ENCODE measurements at regions not wholly inside any gene's neighbourhood (a gene's known extent, or its start where the extent isn't known, plus 50 kb on each side); places are given as distances from the start of the nearest gene placed in this dataset.

DNA sequence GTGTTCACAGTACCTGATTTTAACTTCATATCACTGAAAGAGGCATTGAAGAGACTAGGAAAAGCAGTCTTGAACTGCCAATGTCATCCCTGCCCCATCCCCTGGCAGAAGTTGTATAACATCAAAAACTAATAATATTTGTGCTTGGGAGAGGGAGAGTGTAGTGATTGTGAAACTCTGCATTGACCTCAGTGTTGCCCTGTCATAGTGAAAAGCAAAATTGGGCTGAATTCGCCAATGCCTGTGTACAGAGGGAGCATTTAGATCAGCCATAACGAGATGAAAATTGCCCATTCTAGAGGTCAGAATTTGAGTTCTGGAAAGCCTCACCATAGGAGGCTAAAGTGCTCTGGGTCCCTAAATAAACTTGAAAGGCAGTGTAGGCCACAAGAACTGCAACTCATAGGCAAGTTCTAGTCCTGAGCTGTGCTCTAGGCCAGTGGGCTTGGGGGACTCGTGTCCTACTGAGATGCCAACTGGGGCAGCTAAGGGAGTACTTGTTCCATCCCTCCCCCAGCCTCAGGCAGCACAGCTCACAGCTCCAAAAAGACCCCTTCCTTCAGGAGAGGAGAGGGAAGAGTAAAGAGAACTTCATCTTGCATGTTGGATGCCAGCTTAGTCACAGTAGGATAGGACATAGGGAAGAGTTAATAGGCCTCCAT is 855.6 kb downstream of the TSN start:
- DNase-seq (ENCODE audit: low read depth, low spot score): no peak

DNA sequence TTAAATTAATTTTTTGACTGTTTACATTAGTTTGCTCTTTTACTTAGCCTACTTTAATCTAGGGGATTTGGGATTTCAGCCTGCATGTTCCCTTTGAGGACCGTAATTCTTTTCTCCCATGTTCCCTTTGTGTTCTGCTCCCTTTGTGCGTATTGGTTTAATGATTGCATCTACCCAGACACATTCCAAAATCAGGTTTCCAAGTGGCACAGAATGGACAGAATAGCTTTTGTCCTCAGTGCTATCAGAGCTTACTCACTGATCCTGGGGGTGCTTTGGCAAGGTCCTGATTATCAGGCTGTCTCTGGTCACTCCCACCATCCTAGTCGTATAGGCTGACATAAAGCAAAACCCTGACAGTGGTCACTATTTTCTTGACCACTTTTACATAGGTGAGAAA is 867.5 kb downstream of the TSN start:
- no peak for DNase-seq (ENCODE audit: low read depth, low spot score)

DNA sequence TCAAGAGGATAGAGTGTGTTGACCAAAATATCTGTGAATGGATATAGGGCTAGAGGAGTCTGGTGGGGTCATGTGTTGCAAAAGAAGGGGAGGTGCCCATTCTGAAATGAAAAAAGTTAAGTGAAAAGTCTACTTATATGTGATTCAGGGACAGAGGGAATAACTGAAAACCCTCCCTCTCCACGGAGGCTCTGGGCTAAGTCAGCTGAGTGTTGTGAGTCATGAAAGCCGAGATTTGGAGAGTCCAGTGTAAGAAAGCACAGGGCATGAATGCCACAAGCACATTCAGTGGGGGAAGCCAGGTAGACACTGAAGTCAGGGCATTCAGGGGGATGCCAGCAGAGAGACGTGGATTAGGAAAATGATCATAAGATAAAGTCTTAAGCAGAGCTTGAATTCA is 871.9 kb downstream of the TSN start:
- peak; percentile 3 for DNase-seq (ENCODE audit: low read depth, low spot score)

DNA sequence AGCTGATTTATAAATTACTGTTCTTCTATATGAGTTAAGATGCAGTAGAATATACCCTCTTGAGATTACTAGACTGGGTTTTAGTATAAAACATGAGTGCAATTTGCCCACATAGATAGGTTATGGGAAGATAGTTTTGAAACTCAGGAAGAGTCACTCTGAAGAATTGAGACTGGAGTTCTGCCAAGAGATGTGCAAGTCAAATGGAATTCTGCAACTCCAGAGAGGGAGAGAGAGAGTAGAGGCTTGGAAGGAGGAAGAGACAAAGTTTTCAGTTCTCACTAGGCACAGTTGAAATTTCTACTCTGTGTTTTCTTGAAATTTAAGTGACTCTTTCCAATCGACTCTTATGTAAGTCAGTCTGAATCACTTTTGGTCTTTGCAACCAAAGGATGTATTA is 878.8 kb downstream of the TSN start:
- DNase-seq (ENCODE audit: low read depth, low spot score): peak; percentile 48

DNA sequence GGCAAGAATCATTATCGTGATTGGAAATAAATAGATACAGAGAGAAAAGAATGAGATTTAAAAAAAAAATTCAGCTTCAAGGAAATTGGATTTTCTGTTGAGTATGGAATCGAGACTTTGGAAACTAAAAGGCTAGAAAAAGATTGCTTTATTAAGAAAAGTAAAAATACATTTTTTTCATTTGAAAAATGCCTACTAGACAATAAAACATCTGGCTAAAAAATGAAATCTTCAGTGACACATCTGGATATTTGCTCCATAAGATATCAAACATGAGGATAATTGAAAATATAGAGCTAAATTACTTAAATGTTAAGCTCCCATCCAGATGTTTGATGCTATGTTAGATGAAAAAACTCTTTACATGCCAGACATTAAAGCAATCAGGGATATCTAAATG is 879.5 kb downstream of the TSN start:
- no peak for DNase-seq (ENCODE audit: low read depth, low spot score)

DNA sequence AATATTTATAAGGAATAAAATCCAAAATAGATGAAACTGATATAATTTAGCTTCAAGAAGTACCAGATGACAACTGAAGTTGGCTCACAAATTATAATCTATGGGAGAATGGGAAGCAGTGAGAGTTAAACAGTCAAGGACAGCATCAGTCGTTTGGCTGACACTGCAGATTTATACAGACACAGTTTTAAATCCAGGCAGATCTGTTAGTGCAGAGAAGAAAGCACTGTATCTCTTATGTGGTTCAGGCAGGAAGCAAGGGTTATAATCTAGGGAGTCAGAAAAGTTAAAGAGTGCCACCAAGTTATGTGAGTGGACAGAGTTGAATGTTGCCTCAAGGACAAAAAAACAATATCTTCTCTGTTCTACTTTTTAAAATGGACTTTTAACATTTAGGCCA is 880.2 kb downstream of the TSN start:
- DNase-seq (ENCODE audit: low read depth, low spot score): no peak

DNA sequence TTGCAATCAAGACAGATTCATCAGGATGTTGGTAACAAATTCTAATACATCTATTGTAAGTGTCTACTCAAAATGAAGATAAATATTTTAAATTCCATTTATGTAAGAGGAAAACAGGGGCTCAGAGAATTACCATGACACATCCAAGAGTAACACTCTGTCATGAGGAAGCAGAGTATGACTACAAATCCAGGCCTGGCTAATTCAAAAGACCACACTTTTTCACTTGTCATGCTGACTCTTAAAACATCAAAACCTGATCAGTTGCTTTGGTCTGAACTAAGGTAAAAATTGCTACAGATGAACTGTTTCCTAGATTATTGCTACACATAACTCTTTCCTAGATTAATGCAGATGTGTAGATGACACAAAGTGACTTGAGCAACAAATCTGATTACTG is 880.6 kb downstream of the TSN start:
- peak; percentile 1 for DNase-seq (ENCODE audit: low read depth, low spot score)

DNA sequence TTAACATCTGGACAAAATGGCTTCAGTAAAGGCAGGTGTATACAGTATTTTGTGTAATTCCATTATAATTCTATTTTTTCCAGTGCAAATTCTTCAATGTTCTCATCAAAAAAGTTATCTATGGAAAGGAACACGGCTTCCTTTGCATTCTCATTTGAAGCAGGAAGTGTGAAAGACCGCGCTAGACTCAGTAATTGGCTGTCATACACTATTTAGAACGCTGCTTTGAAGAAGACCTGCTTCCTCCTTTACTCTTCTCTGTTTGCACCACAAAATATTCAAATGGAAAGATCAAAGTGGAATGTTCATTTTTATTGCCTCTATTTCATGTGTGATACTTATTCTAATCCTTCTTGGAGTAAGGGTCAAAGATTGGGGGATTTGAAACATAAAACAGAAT is 883.7 kb downstream of the TSN start:
- DNase-seq (ENCODE audit: low read depth, low spot score): no peak

DNA sequence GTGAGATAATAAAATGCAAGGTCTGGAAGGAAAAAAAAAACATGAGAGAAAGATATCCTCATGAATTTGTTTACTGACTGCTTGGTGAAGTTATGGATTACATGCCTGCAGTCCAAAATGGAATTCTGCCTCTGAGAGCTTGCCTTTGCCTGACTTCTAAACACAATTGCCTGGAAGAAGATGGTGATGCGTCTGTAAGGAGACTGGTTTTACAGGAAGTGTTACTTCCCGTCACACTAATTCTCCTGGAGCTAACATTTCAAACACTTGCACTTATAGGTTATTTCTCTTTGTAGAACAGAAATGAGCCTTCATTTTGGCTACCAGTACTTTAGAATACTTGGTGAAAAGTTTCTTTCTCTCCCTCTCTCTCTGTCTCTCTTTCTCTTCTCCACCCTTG is 884.3 kb downstream of the TSN start:
- no peak for DNase-seq (ENCODE audit: low read depth, low spot score)

DNA sequence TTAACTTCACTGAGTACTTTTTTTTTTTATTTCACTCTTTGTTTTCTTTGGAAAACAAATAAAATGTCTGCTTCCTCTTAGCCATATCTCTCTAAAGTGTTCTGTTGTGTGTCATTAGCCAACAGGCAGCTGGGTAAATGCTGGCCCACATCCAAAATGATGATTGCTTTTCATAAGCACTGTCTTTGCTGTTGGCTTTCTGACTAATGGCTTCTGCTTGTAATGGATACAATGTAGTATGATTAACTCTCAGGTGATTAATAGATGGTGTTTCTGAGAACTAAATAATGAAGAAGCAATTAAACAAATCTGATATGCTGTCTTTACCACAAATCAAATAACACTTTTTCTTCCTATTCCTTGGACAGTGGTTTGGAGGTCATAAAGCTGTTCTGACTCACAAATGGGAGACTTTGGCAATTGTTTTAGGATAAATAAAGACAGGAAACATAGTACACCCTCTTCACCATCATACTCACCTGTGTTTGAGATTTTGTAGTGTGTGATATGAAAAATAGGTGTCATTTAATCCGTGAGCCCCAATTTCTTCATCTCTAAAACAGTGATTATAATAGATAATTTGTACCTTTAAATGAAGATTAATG is 888.4 kb downstream of the TSN start:
- peak; percentile 26 for DNase-seq (ENCODE audit: low read depth, low spot score)

DNA sequence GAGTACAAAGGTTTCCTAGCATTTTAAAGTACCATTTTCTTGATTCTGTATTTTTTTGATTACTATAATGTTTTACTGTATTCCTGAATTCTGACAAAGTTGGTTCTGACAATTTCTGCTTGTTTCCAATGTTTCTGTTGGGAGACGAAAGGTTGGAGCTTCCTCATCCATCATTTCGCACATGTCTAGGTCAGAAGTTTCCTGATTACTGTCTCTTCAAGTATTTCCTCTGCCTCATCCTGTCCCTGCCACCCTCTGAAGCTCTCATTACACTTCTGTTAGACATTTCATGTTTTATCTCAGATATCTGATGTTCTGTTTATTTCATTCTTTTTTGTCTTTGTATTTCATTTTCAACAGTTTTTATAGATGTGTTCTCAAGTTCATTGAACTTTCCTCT is 895.8 kb downstream of the TSN start:
- no peak for DNase-seq (ENCODE audit: low read depth, low spot score)

DNA sequence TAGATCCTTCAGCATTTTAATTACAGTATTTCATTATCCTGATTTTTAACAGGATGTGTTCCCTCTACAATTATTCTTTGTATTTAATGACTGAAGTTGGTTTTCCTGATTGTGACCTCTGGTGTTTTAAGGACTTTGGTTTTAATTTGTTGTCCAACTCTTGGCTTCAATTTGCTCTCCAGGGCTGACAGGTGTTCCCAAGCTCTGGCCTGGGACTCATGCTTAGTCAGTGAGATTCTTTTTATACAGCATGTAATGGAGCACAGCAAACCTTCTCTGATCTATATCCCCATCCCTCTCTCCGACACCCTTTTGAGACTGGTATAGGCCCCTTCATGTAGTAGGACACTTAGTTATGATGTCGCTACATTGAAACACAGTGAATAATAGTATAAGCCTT is 896.3 kb downstream of the TSN start:
- DNase-seq (ENCODE audit: low read depth, low spot score): no peak

DNA sequence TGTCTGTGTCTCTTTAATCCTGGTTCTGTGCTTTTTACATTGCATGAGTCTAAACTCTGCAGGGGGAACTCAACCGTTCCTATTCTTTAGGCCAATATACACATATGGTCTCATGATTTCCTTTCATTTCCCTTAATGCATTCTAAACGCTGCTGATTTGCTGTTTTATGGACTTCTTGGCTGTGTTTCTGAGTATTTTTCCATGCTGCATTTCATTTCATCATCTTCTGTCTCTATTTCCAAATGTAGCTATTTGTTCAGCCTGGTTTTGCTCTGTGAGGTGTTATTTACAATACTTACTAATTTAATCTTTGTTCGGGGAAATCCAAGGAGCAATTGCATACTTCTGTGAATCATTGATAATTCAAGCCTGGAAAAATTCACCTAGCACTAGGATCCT is 897.2 kb downstream of the TSN start:
- DNase-seq (ENCODE audit: low read depth, low spot score): no peak

DNA sequence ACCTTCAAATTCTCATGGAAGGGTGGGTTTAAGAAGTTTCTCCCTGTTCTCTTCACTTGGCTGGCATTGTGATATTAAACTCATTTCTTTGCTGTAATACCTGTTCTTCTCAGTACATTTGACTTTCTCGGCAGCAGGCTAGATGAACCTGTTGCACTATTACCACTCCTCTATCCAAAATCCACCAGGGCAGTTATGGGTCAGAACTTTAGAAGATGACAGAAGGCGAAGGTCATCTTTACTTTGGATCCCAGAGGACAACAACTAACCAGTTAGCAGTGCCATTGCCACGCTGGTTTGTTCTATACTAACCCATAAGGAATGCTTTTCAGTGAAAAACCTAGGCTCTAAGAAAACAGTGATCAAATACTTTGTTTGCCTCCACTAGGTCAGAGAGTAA is 901.0 kb downstream of the TSN start:
- no peak for DNase-seq (ENCODE audit: low read depth, low spot score)

DNA sequence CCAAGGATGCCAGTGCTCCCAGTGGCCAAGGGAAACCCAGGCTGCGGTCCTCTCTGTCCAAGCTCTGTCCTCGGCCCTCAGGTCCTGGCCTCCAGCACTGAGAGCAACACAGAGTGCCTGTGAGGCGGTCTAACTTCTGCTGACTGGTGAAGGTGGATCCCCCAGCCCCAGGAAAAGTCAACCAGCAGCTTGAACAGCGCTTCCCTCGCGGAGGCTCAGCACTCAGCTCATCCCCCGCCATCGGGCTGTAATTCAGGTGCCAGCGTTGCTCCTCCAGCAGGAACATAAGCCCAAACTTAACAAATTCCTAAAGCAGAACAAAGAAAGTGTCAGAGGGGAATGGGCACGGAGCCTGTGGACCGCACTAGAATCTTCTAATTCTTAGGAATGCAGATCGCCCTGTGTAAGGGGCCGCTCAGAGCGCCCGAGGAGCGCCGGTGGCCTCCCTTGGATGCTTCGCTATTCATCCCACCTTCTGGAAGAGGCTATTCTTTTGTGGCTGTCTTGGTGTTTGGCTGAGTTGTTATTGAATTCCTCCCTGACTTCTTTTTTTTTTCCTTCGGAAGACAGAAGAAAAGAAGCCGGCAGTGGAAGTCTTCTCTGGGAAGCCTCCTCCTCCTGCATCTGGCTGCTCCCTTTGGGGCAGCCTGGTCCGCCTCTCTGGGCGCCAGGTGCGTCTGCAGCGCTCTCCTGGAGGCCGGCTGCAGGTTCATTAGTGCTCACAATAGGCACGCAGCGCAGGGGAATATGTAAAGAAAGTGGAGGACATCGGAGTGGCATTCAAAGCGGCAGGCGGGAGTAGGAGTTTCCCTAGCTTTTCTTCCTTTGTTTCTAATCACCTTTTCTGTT is 905.6 kb downstream of the TSN start:
- DNase-seq (ENCODE audit: low read depth, low spot score): peak; percentile 7

DNA sequence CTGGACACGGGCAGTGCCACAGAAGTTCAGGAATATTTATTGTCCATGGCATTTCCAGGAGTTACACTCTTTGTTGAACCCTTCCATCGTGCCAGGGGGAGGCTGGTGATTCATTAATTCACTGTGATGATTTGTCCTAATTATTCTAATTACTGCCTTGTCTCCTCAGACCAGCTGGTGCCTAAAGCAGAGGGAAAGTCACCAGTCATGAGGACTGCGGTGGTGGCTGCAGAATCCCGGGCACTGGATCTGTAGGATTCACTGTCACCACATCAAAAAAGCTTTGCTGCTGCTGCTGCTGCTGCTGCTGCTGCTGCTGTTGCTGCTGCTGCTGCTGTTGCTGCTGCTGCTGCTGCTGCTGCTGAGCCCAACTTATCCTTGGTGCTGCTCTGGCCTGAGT is 908.2 kb downstream of the TSN start:
- no peak for DNase-seq (ENCODE audit: low read depth, low spot score)

DNA sequence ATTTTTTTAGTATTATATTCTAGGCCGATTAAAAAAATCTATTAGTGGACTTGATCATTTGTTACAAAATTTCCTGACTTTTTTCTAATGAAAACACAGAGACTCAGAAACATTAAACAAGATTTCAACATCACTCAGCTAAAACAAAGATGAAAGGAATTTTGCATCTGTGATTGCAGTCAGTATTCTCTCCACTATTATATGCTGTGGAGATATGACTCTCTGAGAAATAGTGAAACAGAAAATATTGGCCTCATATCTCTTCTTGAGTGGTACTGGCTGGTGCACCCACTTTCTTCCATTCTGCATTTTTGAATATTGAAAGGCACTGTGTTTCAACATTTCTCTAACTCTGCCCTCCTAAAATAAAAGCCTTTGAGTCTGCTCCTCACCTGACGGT is 914.2 kb downstream of the TSN start:
- no peak for DNase-seq (ENCODE audit: low read depth, low spot score)

DNA sequence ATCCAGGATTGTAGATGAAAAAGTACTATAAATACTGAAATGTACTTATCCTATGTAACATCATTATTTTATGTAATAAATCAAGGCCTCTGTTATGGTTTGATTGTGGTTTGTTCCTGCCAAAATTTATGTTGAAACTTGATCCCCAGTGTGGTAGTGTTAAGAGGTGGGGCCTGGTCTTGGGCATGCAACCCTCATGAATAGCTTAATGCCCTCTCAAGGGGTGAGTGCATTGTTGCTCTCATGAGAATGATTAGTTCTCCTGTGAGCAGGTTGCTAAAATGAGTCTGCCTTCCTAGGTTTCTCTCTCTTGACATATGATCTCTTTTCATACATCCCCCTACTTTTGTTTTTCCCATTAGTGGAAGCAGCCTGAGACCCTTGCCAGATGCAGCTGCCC is 915.4 kb downstream of the TSN start:
- no peak for DNase-seq (ENCODE audit: low read depth, low spot score)

DNA sequence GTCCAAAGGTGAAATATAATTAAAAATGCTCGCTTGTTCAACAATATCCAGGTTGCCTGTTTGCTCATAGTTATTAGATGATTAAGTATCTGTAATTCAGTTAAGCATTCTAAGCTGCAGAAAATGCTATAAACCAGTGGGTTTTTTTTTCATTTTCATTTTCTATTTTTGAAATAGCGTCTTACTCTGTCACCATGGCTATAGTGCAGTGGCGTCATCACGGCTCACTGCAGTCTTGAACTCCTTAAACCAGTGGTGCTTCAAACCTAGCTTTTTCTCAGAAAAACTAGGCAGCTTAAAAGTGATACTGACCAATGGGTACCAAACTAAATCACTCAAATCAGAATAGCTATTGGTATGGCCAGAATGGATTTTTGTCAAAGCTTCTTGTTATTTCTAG is 925.2 kb downstream of the TSN start:
- DNase-seq (ENCODE audit: low read depth, low spot score): no peak

DNA sequence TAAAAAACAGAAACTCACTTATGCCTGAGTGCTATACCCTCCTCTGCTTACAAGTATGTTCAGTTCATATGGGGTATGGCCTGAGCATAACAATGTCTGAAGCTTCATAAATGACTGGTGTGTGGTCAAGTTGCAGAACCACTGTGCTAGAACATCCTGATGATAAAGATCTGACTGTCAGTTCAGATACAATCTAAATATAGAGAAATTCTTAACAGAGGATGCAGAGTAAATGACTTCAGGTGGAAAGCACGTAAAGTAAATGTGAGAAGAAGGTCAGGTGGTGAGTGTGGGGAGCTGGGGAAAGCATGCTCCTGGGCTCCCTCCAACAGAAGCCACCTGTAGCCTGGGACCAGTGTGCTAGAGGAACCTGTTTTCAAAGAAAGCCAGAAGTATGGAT is 926.2 kb downstream of the TSN start:
- DNase-seq (ENCODE audit: low read depth, low spot score): no peak

DNA sequence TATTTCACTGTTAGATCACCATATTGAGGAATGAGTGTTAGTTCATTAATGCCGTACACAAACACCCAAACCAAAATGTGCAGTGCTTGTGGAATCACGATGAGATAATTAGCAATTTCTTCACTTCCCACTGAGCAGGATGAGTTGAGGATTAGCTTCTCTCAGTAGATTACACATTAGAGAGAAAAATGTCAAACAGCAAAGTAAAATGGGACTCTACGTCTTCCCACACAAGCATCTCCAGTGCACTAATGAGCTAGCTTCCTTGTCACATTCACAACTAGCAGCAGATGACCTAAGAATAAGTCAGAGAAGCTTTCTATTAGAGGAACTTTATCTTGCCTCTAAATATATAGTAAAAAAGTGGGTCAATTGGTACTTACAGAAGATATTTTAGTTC is 926.9 kb downstream of the TSN start:
- DNase-seq (ENCODE audit: low read depth, low spot score): no peak

DNA sequence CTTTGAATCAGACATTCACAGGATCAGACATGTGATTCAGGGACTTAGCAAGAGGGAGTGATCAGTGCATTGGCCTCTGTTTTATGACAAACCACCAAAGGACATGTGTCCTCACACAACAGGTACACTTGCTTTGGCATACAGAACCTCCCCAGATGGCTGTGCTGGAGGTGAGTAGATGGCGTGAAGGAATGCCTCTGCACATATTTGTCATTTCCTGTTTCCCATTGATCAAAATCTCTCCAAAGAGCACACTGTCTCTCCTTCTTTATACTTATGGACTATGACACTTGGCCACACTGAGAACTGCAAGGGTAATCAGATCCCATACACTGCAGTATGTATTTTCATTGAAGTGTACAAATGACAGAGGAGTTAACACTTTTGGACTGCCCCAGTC is 927.6 kb downstream of the TSN start:
- DNase-seq (ENCODE audit: low read depth, low spot score): no peak

Data from astrocyte of the hippocampus (primary cell).